GM21717 (cell line): ENCODE measurements at regions not wholly inside any gene's neighbourhood (a gene's known extent, or its start where the extent isn't known, plus 50 kb on each side); places are given as distances from the start of the nearest gene placed in this dataset.
"Not testable (repeated sequence)": the region's sequence is repeated elsewhere in the genome, so short reads cannot be mapped to it uniquely, and the experiment has no call there.

ENCODE experiments used
- ATAC-seq: cut with Tn5 transposase; IDR thresholded peaks from one replicate; pipeline ENCODE4 v1.9.1; 2021; ENCODE audit warnings: mild to moderate bottlenecking, moderate library complexity; ENCODE audit not compliant: unreplicated experiment

DNA sequence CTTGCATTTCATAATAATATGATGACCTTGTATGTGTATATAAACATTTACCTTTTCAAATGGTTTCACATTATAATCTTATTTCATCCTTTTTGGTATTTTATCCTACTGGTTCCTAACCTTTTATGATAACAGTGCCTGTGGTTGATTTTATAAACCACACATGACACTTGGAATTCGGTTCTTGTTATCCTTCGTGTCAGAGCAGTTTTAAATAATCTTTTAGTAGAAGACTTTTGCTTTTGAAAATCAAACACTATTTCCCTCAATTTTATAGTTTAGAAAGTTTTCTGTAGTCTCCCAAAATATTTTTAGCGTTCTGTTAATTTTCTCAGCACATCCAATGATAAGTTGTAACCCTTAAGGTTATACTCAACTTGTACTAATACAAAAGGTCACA, 676.8 kb downstream of the RAPGEF2 start:
- no peak for ATAC-seq

DNA sequence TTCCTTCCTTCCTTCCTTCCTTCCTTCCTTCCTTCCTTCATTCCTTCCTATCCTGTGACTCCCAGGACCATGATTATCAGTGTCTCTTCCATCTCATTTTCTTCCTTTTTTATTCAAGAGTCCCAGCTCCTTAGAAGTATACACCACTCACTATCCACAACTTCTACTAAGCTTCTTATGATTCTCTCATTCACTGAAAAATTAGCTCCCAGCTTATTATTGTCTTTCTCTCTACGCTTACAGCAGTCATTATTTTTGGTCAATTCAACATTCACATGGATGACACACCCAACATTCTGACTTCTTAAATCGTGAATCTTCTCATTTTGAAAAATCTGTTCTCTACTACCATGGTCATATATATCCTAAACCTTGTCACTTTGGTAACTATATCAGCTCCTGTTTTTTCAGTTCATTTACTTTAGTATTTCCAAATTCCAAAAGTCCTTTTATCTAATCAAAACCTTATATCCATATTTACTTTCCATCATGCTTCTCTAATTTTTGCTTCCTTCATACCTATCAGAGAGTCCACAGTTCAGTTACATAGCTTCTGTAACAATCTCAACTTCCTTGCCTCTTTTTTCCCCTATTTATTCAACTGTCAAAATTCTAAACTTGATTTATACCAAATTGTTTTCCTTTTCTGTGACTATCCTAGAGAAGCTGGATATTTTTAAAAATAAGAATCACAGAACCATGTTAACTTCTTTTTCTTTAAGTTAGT, 677.5 kb downstream of the RAPGEF2 start:
- no peak for ATAC-seq

DNA sequence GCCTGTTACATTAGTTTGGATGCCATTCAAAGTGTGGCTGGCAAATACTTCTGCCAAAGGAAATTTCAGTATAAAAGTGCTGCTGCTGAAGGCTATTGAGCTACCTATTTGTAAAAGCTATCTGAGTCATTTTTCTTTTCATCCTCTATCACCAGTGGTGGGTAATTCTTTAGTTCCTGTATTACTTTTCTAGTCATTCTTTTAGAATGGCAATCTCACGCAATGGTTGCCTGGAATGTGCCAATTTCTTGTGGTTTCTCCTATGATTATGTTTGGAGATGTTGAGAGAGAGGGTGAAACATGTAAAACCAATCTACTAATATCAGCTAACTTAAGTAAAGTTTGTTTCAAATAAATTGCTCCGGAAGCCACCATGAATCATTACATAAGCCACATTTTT, 685.0 kb downstream of the RAPGEF2 start:
- no peak for ATAC-seq

DNA sequence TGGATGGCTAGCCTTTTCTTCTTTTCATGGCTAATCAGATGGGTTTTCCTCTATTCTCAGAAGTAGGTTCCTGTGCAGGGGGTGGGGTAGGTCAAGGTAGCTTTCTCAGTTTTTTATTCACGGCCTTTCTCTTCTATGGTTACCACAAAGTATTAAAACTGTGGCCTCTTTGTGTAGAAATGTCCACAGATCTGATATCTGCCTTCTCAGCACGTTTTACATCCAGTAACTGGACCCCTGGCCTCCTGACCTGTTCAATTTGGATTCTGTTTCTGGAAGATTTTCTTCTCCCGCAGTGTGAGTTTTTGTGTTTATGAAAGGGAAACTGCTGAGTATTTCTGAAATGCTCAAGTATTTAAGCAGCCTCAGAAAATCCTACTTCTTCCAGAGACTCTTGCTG, 688.5 kb downstream of the RAPGEF2 start:
- ATAC-seq, result no peak

DNA sequence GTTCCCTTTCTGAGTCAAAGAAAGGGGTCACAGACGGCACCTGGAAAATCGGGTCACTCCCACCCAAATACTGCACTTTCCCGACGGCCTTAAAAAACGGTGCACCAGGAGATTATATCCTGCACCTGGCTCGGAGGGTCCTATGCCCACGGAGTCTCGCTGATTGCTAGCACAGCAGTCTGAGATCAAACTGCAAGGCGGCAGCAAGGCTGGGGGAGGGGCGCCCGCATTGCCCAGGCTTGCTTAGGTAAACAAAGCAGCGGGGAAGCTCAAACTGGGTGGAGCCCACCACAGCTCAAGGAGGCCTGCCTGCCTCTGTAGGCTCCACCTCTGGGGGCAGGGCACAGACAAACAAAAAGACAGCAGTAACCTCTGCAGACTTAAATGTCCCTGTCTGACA, 701.7 kb downstream of the RAPGEF2 start:
- ATAC-seq, result not testable (repeated sequence)

DNA sequence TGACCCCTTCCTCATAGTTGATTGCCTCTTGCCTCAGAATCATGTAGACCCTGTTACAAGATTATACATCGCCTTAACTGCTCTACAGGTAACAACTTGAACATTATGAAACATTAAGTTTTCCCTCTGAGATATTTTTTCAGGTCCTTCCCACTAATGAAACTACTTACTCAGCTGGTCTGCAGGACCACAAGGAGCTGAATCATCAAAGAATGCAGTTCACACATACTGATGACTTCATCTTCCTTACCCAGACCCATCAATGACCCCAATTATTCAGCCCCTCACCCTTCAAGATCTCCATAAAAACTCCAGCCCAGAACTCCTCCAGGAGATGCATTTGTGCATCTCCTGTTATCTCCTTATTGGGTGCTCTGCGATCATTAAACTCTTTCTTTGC, 720.9 kb downstream of the RAPGEF2 start:
- ATAC-seq, result no peak

DNA sequence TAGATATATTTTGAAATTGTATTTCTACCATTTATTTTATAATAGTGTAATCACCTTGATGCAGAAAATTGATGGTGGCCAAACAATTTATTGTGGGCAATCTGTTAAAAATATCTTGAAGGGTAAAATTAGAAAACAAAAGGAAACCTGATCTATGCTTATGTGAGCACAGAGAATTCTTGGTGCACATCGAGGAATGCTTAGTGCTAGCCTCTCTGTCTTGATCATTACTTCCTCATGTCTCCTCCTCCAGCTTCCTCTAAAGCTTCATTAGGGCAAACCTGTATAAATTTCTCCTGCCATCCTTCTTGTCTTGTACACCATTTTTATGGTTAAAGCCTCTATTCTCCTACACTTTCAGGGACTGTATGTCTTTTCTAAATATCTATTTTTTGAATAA, 725.8 kb downstream of the RAPGEF2 start:
- ATAC-seq, result no peak

DNA sequence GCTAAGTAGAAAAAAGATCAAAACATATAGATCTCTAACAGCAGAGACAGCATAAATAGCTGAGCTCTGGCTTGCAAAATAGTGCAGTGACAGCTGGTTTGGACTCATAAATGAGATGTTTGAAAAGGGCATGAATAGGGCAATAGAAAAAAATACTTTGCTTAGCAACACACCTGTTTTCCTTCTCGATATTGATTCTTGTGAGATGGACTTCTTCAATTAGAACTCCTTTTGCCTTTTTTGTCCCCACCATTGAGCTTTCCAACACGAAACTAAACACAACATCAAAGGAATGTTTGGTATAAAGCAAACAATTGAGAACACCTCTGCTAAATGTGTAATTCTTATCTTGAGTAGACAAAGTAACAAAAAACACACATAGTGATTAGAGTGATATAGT, 726.3 kb downstream of the RAPGEF2 start:
- ATAC-seq, result no peak

DNA sequence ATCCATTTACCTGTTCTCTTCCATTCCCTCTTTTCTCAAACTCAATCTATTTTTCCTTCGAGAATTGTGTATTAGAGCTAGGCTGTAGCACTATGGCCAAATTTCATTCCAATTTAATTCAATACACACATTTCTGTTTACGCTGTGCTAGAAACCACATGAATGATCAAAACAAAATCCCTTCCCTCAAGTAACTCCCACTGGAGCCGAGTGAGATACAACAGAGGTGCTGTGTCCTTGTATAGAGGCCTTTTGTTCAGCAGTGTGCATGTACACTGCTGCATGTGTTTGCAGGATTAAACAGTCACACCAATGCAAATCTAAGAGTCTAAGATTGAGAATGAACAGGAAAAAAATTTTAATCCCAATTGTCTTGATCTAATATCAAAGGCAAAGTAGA, 734.2 kb downstream of the RAPGEF2 start:
- no peak for ATAC-seq

DNA sequence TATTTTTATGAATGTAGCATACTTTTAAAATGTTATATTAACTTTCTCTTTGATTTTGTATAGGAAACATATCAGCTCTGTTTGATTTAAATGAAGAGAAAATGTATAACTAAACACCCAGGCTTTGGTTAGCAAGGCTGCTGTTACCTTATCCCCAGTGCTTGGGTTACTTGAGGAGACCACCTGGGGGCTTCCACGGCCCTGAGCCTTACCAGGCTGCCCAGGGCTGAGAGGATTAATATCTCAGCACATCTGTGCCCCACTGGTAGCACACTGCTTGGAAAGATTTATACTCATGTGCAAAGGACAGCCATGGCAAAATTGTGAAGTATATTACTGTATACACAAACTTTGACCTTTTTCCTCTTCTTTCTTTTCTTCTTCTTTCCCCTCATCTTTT, 752.9 kb downstream of the RAPGEF2 start:
- ATAC-seq, result no peak

DNA sequence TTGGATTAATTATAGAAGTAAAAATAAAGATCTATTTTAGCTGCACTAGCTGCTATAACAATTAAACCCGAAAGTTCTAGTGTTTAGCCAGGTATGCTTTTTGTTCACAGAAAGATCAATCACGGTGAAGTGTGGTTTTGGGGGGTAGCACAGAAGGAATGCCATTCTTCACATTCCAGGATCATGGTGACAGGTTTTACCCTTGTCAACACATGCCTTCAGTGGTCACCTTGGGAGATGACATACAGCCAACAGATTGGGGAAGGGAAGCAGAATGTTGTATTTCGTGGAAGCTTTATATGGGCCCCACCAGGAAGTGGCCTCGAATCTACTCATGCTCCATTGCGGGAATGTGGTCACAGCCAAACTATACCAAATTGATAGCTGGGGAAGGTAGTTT, 753.6 kb downstream of the RAPGEF2 start:
- ATAC-seq, result no peak

DNA sequence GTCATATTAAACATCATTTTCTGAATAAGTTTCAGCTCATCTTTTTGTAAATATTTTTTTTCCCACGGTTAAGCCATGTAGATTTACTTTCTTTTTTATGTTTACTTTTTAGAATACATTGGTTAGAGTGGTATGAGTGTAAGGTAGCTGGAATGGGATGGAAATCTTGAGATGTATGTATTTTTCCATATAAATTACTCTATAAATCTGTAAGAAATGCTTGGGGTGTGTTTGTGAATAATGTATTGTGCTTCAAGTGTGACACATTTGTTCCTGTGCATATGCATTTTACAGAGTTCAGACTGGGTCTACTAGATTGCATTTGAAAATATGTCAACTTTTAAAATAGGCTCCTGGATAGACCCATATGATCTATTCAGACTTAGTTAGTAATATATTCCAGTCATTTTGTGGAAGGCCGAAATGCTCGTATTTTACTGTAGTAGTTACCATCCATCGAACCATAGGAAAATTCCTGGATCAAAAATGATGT, 756.8 kb downstream of the RAPGEF2 start:
- no peak for ATAC-seq

DNA sequence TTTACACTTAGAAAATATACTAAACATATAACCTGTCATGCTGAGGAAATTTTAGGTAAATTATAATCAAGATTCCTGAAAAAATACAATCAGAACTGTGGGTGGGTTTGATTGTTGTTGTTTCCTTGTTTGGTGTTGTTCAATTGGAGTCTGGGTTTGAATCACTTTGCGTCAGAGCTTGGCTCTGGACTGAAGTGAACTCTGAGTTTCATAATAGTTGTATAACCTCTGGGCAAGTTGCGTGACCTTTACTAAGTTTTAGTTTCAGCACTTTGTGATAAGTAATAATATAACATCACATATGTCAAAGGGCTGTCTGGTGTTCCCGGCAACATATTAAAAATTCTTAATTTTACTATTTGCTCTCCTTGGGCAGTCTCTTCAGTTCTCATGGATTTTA, 758.1 kb downstream of the RAPGEF2 start:
- no peak for ATAC-seq

DNA sequence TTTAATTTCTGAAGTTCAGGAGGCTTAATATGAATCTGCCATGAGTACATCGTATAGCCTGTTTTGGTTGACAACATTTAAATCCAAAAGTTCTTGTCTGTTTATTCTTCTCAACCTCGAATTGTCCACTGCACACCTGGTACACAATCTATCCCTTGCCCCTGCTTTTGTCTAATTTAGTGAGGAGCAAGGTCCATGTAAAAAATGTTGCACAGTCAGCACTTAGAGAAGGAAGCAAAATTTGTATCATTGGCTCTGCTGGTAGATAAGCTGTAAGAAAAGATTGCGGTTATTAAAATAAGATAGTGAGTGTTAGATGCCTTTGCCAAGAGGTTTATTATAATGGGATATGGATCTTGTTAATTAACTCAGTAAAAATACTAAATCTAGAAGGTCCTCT, 761.5 kb downstream of the RAPGEF2 start:
- ATAC-seq, result no peak

DNA sequence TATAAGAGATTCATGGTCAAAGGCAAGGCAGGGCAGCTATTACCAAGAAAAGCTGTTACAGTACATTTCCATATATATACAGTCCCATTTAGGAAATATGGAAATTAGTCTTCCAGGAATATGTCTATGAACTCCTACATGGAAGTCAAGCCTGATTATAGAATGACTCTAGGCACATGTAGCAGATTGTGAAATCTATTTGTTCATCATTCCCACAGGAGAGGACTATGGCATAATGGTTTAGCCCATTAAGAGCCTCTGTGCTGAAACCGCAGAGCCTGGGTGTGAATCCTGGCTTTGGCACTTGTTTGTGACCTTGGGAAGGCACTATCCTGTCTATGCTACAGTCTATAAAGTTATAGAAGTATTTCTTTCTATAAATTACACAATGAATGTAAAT, 764.8 kb downstream of the RAPGEF2 start:
- ATAC-seq, result no peak

DNA sequence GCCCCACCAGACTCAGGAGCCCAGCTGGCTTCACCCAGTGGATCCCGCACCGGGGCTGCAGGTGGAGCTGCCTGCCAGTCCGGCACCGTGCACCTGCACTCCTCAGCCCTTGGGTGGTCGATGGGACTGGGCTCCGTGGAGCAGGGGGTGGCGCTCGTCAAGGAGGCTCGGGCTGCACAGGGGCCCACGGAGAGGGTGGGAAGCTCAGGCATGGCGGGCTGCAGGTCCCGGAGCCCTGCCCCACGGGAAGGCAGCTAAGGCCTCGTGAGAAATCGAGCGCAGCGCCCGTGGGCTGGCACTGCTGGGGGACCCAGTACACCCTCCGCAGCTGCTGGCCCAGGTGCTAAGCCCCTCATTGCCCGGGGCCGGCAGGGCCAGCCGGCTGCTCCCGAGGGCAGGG, 766.1 kb downstream of the RAPGEF2 start:
- not testable (repeated sequence) for ATAC-seq

DNA sequence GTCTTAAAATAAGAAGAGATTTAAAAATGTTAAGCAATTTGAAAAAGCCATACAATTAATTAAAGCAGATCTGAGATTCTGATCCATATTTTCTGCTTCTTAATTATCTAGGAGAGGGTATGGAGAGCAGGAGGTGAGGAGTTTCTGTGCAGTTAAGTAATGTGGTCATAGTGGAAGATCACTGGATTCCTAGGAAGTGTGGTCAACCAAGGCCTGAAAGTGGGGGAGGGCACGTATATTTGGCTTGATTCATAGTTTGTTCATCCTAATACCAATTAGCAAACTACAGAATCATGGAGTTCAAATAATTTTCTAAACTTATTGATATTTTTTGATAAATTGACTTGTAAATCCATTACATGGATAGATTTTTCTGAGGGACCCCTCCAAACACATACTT, 768.3 kb downstream of the RAPGEF2 start:
- no peak for ATAC-seq

DNA sequence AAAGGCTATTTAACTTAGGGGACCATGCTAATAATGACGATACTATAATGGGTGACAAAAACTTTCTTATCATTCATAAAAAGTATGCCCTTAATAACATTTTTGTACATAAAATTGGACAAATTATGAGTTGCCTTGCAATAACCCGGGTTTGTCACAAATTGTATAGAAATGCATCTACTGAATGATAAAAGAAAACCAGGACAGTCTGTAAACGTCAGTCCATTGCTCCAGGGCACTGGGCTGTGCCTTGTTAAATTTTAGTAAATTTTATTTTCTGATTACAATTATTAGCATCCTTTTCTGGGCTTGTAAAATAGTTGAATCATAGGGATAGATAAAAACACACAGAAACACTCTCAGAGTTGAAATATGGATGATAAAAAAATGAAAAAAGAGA, 778.3 kb downstream of the RAPGEF2 start:
- no peak for ATAC-seq

DNA sequence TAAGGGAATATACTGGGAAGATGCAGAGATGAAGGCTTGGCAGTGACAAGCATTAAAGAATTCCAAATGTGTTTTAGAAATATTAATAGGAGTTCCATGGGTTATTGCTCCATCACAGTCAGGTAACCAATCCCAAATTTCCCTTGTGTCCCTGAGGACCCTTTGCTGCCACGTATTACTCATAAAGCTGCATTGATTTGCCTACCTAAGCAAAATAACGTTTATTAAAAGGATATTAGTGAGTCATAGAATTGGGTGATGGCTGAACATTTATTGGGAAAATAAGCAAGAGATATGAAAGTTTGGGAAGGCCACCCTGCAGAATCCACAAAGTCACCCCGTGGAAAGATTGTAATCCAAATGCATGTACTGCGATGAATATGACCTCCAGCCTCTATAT, 782.1 kb downstream of the RAPGEF2 start:
- ATAC-seq, result no peak

DNA sequence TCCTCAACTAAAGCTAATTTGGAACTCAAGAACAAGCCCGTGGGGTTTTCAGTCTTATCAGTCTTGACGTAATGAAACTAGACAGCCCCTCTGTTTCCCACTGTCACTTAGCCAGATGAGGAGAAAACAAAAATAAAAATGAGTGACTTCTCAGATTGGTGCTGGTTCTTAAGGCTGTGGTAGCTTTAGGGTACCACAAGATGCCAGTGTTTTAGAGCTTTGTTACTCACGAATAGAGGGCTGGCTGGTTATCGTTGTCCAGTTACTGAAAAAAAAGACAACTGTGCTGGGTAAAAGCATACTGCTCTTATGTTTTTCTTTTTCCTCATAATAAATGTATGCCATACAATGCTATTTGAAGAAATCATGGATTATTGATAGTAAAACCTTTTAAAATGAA, 796.7 kb downstream of the RAPGEF2 start:
- ATAC-seq, result no peak

DNA sequence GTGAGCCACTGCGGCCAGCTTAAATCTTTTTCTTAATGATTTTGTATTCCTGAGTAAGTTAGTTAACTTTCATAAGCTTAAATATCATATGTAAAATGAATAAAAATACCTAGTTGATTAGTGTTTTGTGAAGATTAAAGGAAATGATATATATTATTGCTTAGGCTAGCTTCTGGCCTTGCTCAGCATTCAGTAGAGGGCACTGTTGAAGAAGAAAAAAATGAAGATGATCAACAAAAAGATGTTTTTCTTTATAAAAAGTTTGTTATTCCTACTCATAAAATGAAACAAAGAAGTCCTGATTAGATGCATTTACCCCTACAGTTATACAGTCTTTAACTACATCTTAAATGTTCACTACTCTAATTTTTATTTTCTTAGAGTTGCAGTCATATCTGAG, 797.7 kb downstream of the RAPGEF2 start:
- no peak for ATAC-seq

DNA sequence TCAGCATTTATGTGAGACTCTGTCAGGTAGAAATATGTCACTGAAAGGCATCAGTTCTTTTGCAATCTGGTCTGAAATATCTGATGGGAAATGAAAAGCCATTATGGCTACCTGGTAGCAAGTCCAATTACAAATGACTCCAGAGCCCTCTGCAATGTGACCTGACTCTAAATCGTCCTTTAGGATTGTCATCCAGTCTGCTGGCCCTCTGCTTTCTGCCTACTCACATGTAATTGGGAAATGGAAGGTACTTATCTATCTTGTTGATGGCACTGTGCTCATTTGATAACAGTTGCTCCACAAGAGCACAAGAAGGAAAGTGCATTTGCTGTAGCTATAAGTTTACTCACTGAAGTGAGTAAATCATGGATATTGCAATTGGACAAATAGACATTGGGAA, 799.8 kb downstream of the RAPGEF2 start:
- ATAC-seq, result no peak

DNA sequence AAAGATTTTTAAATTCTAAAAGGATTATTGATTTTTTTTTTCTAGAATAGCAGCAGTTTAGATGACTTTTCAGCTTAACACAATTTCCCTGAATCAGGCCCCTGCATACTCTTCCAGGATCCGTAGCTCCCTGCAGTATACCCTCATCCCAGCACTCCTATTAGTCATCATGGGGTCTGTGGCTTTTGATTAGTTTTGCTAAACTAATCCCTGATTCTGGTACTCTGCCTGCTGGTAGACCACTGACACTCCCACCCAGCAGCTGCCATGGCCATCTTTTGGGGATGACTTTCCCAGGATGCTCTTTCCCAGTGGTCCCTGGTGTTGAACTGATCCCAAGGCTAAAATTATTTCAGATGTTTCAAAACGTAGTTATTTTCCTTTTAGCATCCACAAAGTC, 802.0 kb downstream of the RAPGEF2 start:
- ATAC-seq, result no peak
